C4-2B (cell line): ENCODE measurements at regions not wholly inside any gene's neighbourhood (a gene's known extent, or its start where the extent isn't known, plus 50 kb on each side); places are given as distances from the start of the nearest gene placed in this dataset.

Experiments
- ZFX ChIP-seq: fragments of 450-650 bp; IDR thresholded peaks from 2 replicates; pipeline ENCODE4 v1.6.1; 2017
- TF ChIP-seq, protein P1 (sequence below): fragments of 450-650 bp; conservative IDR thresholded peaks from 2 replicates; pipeline ENCODE4 v1.5.1; 2017; ENCODE audit warnings: mild to moderate bottlenecking

DNA sequence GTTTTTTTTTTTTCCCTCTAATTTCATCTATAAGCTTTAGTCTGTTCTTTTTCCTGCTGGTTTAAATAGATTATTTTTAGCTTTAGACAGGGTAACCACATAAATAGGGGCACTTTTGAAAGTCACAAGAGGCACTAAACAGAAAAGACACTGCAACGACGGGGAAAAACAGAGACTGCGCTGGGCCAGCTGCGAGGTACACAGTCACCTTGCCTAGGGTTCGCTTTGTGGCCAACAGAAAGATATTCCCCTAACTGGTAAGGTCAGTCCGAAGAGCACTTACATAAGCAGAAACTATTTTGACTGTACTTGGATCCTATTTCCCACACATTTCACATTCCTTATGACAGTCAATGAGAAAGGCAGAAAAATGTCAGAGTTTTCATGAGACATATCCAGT lies 175.6 kb upstream of the PHF14 start:
- TF ChIP-seq, protein P1, sequence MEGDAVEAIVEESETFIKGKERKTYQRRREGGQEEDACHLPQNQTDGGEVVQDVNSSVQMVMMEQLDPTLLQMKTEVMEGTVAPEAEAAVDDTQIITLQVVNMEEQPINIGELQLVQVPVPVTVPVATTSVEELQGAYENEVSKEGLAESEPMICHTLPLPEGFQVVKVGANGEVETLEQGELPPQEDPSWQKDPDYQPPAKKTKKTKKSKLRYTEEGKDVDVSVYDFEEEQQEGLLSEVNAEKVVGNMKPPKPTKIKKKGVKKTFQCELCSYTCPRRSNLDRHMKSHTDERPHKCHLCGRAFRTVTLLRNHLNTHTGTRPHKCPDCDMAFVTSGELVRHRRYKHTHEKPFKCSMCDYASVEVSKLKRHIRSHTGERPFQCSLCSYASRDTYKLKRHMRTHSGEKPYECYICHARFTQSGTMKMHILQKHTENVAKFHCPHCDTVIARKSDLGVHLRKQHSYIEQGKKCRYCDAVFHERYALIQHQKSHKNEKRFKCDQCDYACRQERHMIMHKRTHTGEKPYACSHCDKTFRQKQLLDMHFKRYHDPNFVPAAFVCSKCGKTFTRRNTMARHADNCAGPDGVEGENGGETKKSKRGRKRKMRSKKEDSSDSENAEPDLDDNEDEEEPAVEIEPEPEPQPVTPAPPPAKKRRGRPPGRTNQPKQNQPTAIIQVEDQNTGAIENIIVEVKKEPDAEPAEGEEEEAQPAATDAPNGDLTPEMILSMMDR: no peak
- no peak for TF ChIP-seq ZFX
